Brain microvascular endothelial cell (primary cell): ENCODE measurements at regions not wholly inside any gene's neighbourhood (a gene's known extent, or its start where the extent isn't known, plus 50 kb on each side); places are given as distances from the start of the nearest gene placed in this dataset.

Experiments
- DNase-seq: peaks from one replicate; pipeline ENCODE4 v3.0.0-alpha.2; 2020
- H3K27ac ChIP-seq: fragments of 250-450 bp; sonication (Bioruptor Pico); 2 replicates; pipeline ENCODE4 v1.5.1; 2020; ENCODE audit warnings: mild to moderate bottlenecking, moderate library complexity
- H3K27me3 ChIP-seq: fragments of 250-450 bp; sonication (Bioruptor Pico); replicated peaks from 2 replicates; pipeline ENCODE4 v1.5.1; 2020; ENCODE audit warnings: mild to moderate bottlenecking
- H3K36me3 ChIP-seq: fragments of 250-450 bp; sonication (Bioruptor Pico); replicated peaks from 2 replicates; pipeline ENCODE4 v1.5.1; 2020; ENCODE audit warnings: mild to moderate bottlenecking
- H3K4me3 ChIP-seq: 2 replicates; pipeline ENCODE4 v1.5.1; 2011; ENCODE audit warnings: low read depth, mild to moderate bottlenecking, control low read depth, low read length, moderate library complexity
- CTCF ChIP-seq: IDR thresholded peaks from 2 replicates; pipeline ENCODE4 v1.5.1; 2011; ENCODE audit warnings: low read depth, mild to moderate bottlenecking, moderate library complexity, low read length, control low read depth, inconsistent platforms; ENCODE audit errors: missing control alignments
- in situ Hi-C: cut with HindIII; loops from 2 replicates; pipeline ENCODE4 v1.10.0; 2017; ENCODE audit warnings: low sequenced_read_pairs, low pct_ligation_motif_present

- DNase-seq = no peak
- Histone ChIP-seq H3K36me3 (no peaks in the 10 kb centered on the region), H3K27ac (no peak overlapping the region), H3K4me3 (no peak overlapping the region), H3K27me3 (no peaks in the 10 kb centered on the region)
- TF ChIP-seq CTCF = no peak
- in situ Hi-C loops = no loop called here
Measured at GRCh38 chr14:97106609-97107008, 309.4 kb downstream of the VRK1 start.

GRCh38 chr14:97107080-97107479 is 309.9 kb downstream of the VRK1 start:
- no peak overlapping the region for H3K27ac ChIP-seq
- no peak overlapping the region for H3K4me3 ChIP-seq
- H3K36me3 ChIP-seq = no peaks in the 10 kb centered on the region
- no peak for DNase-seq
- no peaks in the 10 kb centered on the region for H3K27me3 ChIP-seq
- in situ Hi-C loops = no loop called here
- no peak for TF ChIP-seq CTCF

- in situ Hi-C loops = no loop called here
- Histone ChIP-seq H3K27me3 (no peaks in the 10 kb centered on the region), H3K4me3 (no peak overlapping the region), H3K36me3 (no peaks in the 10 kb centered on the region), H3K27ac (no peak overlapping the region)
- no peak for TF ChIP-seq CTCF
- no peak for DNase-seq
Measured at GRCh38 chr14:97107760-97108159, 310.6 kb downstream of the VRK1 start.

GRCh38 chr14:97109234-97109633 is 312.1 kb downstream of the VRK1 start:
- DNase-seq = no peak
- in situ Hi-C loops = no loop called here
- TF ChIP-seq CTCF = no peak
- Histone ChIP-seq H3K4me3 (no peak overlapping the region), H3K36me3 (no peaks in the 10 kb centered on the region), H3K27me3 (no peaks in the 10 kb centered on the region), H3K27ac (no peak overlapping the region)

GRCh38 chr14:97113339-97113738 is 316.2 kb downstream of the VRK1 start:
- in situ Hi-C loops = no loop called here
- DNase-seq = no peak
- Histone ChIP-seq H3K27ac (no peak overlapping the region), H3K27me3 (no peaks in the 10 kb centered on the region), H3K36me3 (no peaks in the 10 kb centered on the region), H3K4me3 (no peak overlapping the region)
- no peak for TF ChIP-seq CTCF

GRCh38 chr14:97116546-97116945 is 319.4 kb downstream of the VRK1 start:
- no peak overlapping the region for H3K27ac ChIP-seq
- no peaks in the 10 kb centered on the region for H3K27me3 ChIP-seq
- H3K4me3 ChIP-seq = no peak overlapping the region
- no peaks in the 10 kb centered on the region for H3K36me3 ChIP-seq
- in situ Hi-C loops = no loop called here
- DNase-seq = no peak
- no peak for TF ChIP-seq CTCF
